Amygdala (tissue), 56 donors: ENCODE measurements at regions not wholly inside any gene's neighbourhood (a gene's known extent, or its start where the extent isn't known, plus 50 kb on each side); places are given as distances from the start of the nearest gene placed in this dataset.

Experiments
- DNase-seq, 56 donors: peaks; one replicate each; lab custom pipeline; 2025; lab: John Stamatoyannopoulos, UW

GRCh38 chr4:132958457-132959263, 190.4 kb upstream of the PCDH10 start:
- DNase-seq, result no peak

- no peak for DNase-seq
Observed at GRCh38 chr4:132981611-132982010, 167.5 kb upstream of the PCDH10 start.

GRCh38 chr4:132982151-132982550, 166.9 kb upstream of the PCDH10 start:
- no peak for DNase-seq

GRCh38 chr4:132991111-132991510, 158.0 kb upstream of the PCDH10 start:
- DNase-seq, result no peak

GRCh38 chr4:132992686-132993085, 156.4 kb upstream of the PCDH10 start:
- no peak for DNase-seq

GRCh38 chr4:132998585-132999230, 150.4 kb upstream of the PCDH10 start:
- DNase-seq, result no peak

- no peak for DNase-seq
Observed at GRCh38 chr4:133000012-133000411, 149.1 kb upstream of the PCDH10 start.

GRCh38 chr4:133003169-133003568, 145.9 kb upstream of the PCDH10 start:
- DNase-seq, result no peak

- peak in 7 of 56 donors; percentile 1 to 15 (median 2) for DNase-seq
Observed at GRCh38 chr4:133014473-133015135, 134.5 kb upstream of the PCDH10 start.

- DNase-seq, result no peak
Observed at GRCh38 chr4:133045288-133045687, 103.8 kb upstream of the PCDH10 start.

- peak in 1 of 56 donors; percentile 2 for DNase-seq
Observed at GRCh38 chr4:133046156-133046555, 102.9 kb upstream of the PCDH10 start.

GRCh38 chr4:133058701-133059100, 90.4 kb upstream of the PCDH10 start:
- DNase-seq, result no peak

GRCh38 chr4:133059117-133059516, 90.0 kb upstream of the PCDH10 start:
- DNase-seq, result no peak

- DNase-seq, result no peak
Observed at GRCh38 chr4:133062851-133063250, 86.2 kb upstream of the PCDH10 start.

GRCh38 chr4:133068083-133068482, 81.0 kb upstream of the PCDH10 start:
- DNase-seq, result no peak

- no peak for DNase-seq
Observed at GRCh38 chr4:133081246-133081645, 67.8 kb upstream of the PCDH10 start.

- DNase-seq, result no peak
Observed at GRCh38 chr4:133084421-133084820, 64.7 kb upstream of the PCDH10 start.

GRCh38 chr4:133095591-133095990, 53.5 kb upstream of the PCDH10 start:
- no peak for DNase-seq

- no peak for DNase-seq
Observed at GRCh38 chr4:133096972-133097371, 52.1 kb upstream of the PCDH10 start.
